ENCODE measurements at regions not wholly inside any gene's neighbourhood (a gene's known extent, or its start where the extent isn't known, plus 50 kb on each side); places are given as distances from the start of the nearest gene placed in this dataset.
"Not testable (repeated sequence)": the region's sequence is repeated elsewhere in the genome, so short reads cannot be mapped to it uniquely, and the experiment has no call there.

DNA sequence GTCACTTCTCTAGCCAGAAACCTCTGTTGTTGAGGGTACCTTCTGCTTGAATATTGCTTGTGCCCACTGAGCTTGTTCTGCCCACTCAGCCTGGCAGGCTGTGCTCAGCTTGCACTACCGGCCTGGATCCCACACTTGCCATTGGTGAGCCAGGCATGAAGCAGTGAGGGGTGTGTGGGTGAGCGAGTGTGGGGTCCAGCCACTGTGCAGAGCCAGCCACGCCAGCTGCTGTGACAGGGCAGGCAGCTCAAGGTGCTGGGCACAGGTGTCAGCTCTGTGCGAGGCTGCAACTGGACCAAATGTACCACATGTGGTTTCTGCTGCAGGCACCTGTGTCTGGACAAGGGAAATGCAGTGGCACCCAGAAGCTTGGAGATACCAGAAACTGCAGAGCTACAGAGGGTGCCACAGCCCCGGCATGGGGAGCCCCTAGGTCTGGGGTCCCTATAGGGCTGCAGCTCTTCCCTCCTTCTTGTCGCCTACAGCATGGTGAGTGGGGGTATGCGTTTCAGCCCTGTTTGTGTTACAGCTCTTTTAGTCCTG lies 305.1 kb upstream of the RIOK2 start:
- no peak for DNase-seq (ENCODE audit: low read depth)

DNA sequence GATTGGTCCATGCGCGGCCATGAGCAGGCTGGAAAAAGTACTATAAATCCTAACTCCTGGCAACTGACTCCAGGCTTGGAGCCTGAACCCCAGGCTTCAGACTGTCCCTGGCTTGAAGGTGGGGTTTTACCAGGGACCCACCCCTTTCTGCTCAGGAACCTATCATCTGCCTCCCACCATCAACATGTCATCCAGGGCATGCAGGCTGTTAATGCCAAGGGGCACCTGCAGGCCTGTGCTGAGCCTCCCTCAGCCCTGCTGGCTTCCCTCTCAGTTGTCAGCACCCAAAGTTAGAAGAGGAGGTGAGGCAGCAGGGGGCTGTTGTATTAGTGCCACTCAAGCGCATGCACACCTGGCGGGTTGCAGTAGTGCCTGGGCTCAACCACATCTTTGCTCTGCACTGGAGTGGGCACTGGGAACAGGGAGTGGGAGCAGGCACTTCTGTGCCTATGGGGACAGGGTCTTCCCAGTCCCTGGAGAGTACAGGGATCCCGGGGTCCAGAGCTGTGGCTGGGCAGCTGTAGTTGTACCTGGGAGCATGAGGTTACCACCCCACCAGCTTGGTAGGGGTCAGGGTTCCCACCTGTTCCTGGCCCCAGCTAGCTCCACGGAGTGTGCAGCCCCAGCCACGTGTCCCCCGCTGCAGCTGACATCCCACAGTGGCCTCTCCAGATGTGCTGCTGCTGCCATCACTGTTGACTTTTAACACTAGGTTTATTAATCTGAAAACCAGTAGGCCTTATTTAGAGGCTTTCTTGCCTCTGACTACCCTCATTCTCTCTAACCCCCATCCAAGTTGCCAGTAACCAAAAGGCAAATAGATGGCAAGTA lies 306.2 kb upstream of the RIOK2 start:
- no peak for DNase-seq (ENCODE audit: low read depth)

DNA sequence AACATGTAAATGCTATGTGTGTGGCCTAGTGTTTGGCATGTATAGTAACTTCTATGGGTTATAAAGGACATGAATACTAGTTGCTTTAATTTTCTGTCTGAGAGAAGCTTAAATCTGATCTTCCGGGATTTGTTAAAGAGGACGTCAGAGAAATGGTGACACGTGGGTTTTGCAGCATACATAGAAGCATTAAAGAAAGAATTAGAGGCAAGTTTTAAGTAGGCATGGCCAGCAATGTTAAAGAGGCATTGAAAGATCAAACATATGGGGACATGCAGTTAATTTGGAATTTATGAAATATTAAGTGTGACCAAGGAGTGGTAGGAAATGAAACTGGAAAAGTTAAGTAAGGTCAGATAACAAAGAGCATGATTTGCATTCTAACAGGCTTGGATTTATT lies 311.4 kb upstream of the RIOK2 start:
- no peak for DNase-seq (ENCODE audit: low read depth)

DNA sequence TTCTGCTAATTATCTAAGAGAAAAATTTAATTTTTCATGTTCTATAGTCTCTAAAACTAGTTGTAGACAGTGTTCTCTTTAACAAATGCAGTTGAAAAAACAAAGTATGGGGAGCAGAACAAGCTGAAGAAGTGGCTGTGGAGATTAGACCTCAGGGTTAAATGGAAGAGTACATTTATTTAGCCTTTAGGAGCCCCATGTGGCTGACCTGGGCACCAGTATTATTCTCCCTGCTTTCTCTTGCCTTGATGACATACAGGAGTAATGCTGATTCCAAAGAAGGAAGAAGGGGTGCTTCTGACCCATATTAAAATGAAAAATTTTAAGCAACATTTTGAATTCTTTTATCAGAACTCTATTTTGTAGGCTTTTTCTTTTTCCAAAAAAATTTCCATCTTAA lies 312.3 kb upstream of the RIOK2 start:
- no peak for DNase-seq (ENCODE audit: low read depth)

DNA sequence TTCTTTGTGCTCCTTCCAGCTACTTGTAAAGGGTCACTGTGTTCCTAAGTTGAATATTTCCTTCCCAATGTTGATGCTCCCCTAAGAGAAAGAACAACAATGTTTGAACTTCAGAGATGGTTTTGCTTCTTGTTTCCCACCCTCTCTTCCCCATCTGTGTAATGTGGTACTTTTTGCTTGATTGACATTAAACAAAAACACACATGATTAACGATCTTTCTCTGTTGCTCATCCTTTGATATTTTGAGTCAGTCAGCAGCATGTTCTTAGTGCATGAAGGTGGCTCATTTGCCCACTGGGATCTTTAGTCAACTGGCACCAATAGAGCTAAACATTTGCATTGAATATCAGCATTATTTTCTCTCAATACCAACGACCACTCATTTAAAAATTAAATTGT lies 313.0 kb upstream of the RIOK2 start:
- no peak for DNase-seq (ENCODE audit: low read depth)

DNA sequence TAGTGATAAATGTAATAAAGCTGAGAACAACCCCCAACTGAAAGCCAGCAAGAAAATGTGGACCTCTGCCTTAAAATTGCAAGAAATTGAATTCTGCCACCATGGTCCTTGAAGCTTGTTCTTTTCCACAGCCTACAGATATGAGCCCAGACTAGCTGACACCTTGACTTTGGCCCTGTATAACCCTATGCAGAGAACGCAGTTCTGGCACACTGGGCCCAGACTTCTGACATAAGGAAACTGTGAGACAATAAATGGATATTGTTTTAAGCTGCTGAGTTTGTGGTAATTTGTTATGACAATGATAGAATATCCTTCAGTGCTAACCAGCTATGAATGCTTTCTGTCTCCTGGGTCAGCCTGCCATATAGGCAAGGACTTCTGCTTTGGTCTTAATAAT lies 315.6 kb upstream of the RIOK2 start:
- DNase-seq (ENCODE audit: low read depth), result no peak

DNA sequence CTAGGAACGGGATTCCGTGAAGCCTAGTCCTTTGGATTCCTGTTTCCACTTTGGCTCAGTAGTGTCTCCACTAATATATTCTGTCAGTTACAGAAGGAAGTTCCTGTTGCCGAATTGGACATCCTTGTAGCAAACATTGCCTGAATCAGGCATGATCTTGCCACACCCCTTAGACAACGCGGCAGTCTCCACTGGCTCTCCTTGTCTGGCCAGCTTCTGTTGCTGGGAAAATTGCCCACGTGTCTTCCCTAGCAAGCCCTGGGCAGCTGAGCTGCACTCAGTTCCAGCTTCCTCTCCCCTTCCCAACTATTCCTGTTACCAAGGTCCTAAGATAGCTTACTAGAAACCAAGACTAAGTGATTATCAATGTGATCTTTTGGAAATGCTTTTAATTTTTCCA lies 316.6 kb upstream of the RIOK2 start:
- no peak for DNase-seq (ENCODE audit: low read depth)

DNA sequence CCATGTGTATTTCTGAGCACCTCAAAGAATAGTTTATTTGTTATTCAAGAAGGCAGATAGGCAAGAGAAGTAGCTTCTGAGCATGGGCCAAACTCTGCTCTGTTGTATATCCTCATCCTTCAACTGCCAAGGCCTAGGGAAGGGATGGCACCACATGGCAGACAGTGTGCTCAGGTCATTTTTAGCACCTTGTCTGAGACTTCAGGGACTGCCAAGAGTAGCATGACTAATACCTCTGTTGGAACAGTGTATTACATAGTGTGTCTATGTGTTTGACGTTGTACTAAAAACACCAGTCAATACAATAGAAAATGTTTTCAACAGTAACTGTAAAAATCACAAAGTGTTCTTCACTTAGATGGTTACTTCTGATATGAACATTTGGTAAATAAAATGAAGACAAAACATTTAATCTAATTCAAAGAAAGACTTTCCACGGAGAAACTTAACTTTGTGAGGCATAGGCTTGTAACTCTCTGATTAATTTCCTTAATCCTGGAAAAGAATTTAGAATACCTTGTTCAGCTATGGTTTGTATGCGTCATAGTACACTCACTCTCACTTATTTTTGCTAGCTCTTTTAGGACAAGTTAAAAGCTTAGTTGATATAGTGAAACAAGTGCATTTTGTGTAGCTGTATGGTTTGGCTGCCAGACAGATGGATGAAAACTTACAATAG lies 318.4 kb upstream of the RIOK2 start:
- DNase-seq (ENCODE audit: low read depth), result no peak

DNA sequence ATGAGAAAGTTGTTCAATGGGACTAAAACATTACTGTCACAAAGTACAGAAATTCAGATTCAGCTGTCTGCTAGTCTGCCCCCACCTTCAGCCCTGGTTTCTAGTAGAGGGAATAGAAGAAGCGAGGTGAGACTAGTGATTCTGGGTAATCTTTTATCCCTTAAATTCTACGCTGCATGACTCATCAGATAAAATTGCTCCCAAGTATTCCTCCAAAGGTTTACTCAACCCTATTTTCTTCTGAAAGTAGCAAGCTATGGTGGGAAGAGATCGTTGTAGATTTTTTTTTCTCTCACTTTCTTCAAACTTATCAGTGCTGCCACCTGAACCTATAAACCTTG lies 318.9 kb upstream of the RIOK2 start:
- no peak for DNase-seq (ENCODE audit: low read depth)

DNA sequence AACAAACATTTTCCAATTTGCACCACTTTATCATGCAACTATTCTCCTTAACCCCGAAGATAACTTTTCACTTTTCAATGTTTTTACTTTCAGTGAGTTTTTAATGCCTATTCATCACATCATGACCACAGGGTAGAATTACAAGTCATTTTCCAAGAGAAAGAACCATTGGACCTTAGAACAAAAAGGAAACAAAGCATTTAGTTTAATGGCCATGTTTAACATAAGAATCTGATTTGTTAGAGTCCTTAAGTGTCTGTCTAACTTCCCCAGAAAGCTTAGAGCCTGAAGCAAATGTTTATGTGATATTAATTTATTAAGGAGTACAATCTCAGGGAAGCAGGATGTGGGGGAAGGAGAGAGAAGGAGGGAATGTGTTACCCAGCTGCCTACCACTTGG lies 325.8 kb upstream of the RIOK2 start:
- DNase-seq (ENCODE audit: low read depth), result no peak

DNA sequence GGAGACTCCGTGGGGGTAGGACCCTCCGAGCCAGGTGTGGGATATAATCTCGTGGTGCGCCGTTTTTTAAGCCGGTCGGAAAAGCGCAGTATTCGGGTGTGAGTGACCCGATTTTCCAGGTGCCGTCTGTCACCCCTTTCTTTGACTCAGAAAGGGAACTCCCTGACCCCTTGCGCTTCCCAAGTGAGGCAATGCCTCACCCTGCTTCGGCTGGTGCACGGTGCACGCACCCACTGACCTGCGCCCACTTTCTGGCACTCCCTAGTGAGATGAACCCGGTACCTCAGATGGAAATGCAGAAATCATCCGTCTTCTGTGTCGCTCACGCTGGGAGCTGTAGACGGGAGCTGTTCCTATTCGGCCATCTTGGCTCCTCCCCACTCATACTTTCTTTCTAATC lies 336.5 kb upstream of the RIOK2 start:
- DNase-seq (ENCODE audit: low read depth), result not testable (repeated sequence)

DNA sequence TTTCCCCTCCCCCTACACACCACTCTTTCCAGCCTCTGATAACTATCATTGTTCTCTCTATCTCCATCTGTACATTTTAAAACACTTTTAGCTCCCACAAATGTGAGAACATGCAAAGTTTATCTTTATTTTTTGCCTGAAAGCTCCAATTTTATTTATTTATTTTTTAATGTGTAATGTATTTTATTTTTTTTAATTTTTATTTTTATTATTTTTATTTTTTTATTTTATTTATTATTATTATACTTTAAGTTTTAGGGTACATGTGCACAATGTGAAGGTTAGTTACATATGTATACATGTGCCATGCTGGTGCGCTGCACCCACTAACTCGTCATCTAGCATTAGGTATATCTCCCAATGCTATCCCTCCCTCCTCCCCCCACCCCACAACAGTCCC lies 340.3 kb upstream of the RIOK2 start:
- DNase-seq (ENCODE audit: low read depth), result not testable (repeated sequence)

DNA sequence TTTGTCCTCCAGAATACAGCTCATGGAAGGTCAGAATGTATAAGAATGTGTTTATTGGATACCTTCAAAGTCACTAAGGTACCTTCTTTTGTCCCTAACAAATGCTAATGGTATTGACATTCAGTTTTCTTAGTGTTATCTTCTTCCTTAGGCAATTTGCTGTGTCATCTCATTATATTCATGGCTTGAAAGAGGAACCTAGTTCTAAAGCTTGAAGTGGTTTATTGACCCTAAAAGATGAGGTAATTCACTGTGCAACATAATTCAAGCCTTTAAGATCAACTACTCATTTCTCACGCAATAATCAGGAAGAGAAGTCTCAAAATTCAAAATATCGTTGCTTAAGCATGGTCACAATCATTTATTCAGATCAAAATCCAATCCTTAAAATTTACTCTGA lies 342.7 kb upstream of the RIOK2 start:
- DNase-seq (ENCODE audit: low read depth), result no peak

DNA sequence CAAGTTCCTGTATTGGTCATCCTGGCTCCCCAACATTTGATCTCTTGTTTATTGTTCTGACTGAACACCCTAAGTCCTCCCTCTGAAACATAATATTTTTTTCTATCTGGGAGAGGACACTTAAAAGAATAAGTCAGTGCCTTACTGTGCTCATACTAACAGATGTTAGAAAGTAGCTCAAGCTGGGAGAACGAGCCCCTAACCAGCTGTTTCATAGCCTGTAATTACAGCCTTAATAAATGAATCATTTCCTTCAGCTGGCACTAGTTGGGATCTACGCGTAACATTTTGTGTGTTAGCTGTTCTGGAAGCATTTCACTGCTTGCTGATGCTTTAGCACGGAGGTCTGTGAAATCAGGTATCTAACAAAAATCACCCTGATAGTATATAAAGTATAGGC lies 345.9 kb upstream of the RIOK2 start:
- DNase-seq (ENCODE audit: low read depth), result no peak

DNA sequence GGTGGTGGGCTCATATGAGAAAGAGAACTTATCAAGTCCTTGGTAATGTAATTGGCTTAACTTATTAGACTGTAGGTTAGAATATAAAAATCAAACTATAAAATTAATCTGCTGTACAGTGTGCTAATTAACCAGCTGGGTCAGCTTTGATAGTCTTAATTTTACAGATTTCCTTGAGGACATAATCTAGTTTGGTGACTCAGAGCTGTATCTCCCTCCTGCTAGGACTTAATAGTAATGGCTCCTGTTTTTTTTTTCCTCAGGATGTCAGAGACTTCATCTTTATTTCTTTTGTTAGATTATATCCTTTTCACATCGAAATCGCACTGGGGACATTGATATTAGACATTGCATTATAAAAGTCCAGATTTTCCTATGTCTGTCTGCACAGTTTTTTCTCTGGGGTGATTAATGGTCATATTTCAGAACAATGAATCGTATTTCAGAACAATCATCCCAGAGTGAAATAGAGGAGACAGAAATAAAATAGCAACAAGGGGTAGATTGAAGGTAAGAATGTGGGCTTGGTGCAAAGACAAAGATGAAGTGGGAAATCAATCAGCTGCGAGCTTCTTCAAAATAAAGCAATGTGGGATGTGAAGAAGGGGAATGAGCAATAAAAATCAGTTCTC lies 346.4 kb upstream of the RIOK2 start:
- DNase-seq (ENCODE audit: low read depth), result no peak

DNA sequence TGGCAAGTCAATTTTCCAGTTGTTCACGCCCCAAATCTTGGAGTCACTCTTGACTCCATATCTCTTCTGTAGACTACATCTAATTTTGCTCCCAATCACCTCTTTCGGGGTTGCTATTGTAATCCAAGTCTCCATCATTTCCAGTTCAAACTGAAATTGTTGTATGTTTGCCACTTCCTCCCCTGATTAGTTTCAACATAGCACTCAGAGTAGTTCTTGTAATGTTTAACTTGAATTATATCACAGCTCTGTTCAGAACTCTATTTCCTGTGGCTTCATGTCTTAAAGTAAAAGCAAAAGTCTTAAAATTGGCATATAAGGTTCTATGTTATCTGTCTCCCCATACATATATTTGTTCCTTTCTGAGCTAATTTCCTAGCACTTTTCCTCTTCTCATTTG lies 348.5 kb upstream of the RIOK2 start:
- no peak for DNase-seq (ENCODE audit: low read depth)

DNA sequence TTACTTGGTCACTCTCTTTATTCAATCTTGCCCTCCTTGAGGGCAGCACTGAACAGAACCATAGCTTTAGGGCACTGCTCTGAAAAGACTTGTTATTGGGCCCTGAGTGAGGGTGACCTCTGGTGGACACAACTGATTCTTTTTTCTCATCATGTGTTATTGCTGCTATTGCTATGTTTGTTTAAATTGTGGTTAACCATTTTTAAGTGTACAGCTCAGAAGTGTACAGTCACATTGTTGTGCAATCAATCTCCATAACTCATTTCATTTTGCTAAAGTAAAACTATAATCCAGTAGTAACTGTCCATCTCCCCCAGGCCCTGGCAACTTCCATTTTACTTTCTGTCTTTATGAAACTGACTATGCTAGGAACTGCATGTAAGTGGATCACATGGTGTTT lies 351.1 kb upstream of the RIOK2 start:
- DNase-seq (ENCODE audit: low read depth), result peak; percentile 52

DNA sequence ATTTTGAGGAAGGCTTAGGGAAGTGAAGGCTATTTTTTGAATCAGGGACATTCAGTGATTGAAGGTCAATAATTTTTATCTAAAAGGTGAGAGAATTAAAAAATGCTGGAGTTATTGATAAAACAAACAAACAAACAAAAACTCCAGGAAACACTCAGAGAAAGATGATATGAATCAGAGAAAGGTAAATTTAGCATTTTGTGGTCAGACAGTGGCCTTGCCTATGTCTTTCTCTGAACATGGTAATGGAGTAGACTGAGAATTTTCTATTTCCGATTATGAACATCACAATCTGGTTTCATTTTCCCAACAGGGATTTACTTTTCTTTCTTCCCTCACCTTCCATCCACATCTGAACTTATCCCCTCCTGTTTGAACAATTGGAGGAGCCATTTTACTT lies 353.6 kb upstream of the RIOK2 start:
- DNase-seq (ENCODE audit: low read depth), result no peak

DNA sequence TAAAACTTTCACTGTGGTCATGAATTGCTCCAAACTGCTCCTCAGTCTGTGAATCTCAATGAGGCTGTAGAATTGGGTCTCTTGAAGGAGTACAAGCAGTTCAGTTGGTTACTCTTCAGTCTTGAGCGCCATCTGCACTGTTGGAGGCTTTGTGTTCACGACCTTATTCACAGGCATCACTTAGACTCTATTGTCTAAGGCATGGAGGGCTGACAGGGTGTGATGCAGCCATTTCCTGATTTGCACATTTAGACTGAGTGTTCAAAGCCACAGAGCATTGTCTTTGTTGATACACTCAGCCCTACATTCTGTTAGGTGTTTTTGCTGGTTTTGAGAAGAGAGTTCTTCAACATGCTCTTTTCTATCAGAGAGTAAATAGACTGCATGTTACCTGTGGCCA lies 355.9 kb upstream of the RIOK2 start:
- no peak for DNase-seq (ENCODE audit: low read depth)

DNA sequence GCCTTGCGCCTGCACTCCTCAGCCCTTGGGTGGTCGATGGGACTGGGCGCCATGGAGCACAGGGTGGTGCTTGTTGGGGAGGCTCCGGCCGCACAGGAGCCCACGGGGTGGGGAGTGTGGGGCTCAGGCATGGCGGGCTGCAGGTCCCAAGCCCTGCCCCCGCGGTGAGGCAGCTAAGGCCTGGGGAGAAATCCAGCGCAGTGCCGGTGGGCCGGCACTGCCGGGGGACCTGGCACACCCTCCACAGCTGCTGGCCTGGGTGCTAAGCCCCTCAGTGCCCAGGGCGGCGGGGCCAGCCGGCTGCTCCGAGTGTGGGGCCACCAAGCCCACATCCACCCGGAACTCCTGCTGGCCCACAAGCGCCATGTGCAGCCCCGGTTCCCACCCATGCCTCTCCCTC lies 358.8 kb upstream of the RIOK2 start:
- no peak for DNase-seq (ENCODE audit: low read depth)

DNA sequence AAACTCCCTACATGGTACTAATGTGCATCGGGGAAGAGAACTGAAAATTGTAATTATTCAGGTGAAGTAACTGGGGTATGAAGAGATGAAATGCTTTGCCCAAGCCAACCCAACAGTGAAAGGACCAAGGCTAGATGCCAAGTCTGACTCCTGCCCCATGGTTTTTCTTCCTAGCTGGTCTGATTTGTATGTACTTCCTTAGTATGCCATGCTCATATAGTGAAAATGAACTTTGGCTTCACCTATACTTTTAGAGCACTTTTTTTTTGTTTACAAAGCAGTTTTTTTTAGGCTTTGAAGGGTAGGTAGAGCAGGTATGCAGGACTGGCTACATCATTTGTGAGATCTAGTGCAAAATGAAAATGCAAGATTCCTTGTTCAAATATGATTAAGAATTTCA lies 359.4 kb upstream of the RIOK2 start:
- no peak for DNase-seq (ENCODE audit: low read depth)

DNA sequence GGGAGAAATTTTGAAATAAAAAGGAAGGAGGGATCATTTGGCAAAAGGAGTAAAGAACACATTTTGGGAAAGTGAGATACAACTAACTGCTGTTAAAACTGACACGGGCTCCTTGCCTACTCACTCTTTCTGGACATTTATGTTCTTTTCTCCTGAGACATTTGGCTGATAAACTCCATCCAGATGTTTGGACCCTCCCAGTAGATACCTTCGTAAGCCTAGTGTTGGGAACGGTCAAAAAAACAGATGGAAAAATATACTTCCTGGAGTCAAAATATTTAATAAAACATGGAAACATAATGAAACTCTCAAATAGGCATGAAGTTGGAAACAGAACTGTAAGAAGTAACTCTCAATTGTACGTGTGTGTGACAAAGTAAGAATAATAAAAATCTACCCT lies 360.1 kb upstream of the RIOK2 start:
- DNase-seq (ENCODE audit: low read depth), result no peak

DNA sequence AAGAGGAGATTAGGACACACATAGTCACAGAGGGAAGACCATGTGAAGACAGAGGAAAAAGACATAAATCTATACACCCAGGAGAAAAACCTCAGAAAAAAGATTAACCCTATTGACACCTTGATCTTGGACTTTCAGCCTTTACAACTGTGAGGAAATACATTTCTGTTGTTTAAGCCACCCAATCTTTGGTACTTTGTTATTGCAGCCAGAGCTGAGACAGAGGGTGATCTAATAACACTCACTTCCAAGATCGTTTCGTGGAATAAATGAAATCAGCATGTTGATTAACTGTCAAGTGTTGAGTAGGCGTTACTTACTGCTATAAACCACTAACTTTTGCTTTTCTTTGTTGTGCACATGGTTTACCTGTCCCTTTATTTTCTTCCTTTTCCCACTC lies 361.2 kb upstream of the RIOK2 start:
- DNase-seq (ENCODE audit: low read depth), result no peak

Data from CMK (cell line).